Epithelial cell of esophagus (primary cell): ENCODE measurements at regions not wholly inside any gene's neighbourhood (a gene's known extent, or its start where the extent isn't known, plus 50 kb on each side); places are given as distances from the start of the nearest gene placed in this dataset.

Source experiments
- DNase-seq: peaks from one replicate; pipeline ENCODE4 v3.0.0; 2010; ENCODE audit warnings: low read depth
- H3K4me3 ChIP-seq: 2 replicates; pipeline ENCODE4 v1.5.1; 2011; ENCODE audit warnings: mild to moderate bottlenecking, low read length, control low read depth
- TF ChIP-seq, protein P1 (sequence below): IDR thresholded peaks from 2 replicates; pipeline ENCODE4 v1.5.1; 2011; ENCODE audit warnings: low read depth, mild to moderate bottlenecking, low read length, control low read depth, inconsistent platforms; ENCODE audit not compliant: insufficient read depth; ENCODE audit errors: missing control alignments

DNA sequence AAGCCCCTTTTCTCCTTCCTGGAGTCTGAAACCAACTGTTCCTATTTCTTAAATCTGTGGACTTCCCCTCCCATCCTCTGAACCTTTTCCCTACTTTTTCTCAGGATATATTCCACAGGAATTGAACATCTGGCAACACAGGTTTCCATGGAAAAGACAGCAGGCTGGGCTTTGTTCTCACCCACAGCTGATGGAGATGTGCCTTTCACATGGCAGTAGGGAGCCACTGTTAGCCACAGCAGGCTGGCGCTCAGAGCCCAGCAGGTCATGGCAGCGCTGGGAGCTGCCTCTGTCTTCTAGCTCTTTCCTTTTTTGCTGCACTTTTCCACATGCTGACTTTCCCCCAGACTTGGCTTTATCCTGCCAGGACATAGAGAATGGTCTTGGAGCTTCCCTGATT, 116.4 kb upstream of the NLRP1 start:
- H3K4me3 ChIP-seq = no peak overlapping the region
- DNase-seq = no peak
- TF ChIP-seq, protein P1, sequence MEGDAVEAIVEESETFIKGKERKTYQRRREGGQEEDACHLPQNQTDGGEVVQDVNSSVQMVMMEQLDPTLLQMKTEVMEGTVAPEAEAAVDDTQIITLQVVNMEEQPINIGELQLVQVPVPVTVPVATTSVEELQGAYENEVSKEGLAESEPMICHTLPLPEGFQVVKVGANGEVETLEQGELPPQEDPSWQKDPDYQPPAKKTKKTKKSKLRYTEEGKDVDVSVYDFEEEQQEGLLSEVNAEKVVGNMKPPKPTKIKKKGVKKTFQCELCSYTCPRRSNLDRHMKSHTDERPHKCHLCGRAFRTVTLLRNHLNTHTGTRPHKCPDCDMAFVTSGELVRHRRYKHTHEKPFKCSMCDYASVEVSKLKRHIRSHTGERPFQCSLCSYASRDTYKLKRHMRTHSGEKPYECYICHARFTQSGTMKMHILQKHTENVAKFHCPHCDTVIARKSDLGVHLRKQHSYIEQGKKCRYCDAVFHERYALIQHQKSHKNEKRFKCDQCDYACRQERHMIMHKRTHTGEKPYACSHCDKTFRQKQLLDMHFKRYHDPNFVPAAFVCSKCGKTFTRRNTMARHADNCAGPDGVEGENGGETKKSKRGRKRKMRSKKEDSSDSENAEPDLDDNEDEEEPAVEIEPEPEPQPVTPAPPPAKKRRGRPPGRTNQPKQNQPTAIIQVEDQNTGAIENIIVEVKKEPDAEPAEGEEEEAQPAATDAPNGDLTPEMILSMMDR = no peak

DNA sequence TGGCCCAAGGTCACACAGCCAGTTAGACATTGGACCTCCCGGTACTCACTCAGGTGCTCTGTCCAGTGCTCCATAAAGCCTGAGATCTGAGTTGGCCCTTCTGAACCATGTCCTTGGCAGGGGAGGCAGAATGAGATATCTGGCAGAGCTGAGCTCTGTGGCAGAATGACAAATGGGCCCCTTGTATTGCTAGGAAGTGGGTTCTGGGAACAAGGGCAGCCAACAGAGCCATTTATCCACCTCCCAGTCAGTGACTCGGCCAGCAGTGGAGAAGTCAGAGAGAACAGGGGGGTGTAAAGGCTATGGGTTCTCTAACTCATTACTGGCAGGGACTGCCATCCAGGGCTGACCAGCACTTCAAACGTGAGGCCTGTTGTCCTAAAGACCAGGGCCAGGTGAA, 117.1 kb upstream of the NLRP1 start:
- no peak for DNase-seq
- H3K4me3 ChIP-seq = no peak overlapping the region
- TF ChIP-seq, protein P1 = no peak

DNA sequence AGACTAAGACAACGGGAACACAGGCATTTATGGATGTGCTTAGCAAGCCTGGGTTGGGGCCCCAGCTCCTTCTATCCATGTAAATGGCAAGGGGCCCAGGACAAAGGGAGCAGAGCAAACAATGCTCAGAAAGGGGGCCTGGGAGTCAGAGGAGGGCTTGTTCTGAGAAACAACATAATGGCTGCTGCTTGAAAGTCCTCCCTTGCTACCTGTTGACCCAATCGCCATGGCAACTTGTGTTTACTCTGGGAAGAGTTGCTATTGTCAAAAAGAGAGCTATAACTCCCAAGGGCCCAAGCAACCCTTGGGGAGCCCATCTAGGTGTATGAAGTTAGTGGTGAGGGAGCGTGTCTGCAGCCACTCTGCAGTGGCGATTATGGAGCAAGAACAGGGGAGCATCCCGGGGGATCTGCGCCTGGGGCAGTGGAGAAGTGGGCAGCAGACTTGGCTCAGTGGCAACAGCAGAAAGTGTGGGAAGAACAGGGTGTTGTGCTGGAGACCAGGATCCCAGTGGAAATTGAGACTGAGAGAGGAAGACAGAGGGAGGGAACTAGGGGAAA, 118.7 kb upstream of the NLRP1 start:
- TF ChIP-seq, protein P1 = no peak
- no peak overlapping the region for H3K4me3 ChIP-seq
- DNase-seq = no peak

DNA sequence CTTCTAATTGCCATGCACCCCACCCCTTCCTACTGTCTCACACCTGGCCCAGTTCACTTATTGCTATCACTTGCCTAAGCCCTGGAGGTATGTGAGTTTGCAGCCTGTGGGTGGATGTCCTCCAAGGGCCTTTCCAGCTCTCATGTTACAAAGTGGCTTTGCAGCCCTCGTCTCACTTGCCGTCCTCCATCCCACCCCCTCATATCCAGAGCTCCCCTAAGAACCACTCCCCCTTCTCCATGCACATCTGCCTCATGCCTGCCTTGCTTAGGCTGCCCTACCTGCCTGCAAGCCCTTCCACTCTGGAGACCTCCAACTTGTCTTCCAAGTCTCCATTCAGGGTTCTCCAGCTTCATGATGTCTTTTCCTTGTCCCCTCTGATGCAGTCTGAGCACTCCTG, 119.4 kb upstream of the NLRP1 start:
- no peak overlapping the region for H3K4me3 ChIP-seq
- DNase-seq = no peak
- TF ChIP-seq, protein P1 = no peak

DNA sequence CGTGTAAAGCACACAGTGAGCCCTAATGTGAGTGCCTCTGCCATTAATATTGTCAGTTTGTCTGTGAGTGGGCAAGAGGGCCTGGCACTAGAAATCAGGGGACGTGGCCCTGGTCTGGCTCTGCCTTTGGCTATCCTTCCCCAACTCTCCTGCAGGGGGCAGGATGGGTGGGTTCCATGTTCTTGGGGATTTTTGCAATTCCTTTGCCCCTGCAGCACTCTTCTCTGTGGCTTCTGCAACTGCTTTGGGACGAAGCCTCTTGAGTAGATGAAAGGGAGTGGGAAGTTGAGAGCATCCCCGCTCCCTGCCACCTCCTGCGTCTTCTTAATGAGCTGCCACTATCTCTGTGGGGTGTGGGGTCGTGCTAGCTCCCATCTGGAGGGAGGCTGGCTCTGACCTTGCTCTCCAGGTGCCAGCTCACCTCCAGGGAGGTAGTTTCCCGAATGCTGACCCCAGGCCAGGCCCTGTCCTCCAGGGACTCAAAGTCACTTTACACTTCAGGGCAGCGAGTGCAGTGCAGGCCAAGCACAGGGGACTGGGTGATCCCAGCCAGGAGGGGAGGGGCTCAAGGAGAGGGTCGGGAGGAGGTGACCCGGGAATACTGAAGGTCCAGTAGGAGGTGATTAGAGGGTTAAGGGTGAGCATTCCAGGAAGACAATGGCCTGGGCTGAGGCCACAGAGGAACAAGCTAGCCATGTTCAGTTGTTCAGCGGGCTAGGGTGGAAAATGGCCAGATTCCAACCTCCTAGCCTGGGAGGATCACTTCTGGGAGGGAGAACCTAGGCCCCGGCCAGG, 121.0 kb upstream of the NLRP1 start:
- TF ChIP-seq, protein P1 = no peak
- no peak overlapping the region for H3K4me3 ChIP-seq
- DNase-seq = no peak

DNA sequence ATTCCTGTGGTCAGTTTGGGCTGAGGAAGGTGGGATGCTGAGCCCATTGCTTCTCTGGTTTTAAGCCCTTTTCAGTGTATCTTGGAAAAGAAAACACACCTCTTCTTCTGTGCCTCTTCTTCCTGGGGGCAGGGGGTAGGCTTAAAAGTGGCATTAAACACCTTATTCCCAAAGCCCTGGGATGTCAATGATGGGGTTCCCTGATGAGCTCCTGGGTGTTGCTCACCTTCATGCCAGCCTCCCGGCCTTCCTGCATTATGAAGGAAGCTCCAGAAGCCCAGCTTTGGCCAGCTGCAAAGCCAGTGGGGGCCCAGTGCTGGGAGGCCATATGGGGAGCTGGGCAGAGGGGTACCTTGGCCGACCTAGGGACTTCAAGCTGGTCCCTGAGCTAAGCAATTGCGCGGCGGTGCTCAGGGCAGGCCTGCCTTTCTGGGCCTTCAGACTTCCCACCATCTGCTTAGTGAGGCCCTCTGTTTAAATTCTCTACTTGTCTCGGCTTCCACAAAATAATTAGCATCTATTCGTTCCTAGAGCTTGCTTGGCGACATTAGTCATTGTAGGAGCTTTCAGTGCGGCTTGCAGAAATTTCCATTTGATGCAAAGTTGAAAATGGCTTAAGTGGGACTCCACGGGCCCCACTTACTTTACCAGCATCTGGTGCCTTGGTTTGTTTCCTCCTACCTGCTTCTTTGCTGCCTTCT, 121.7 kb upstream of the NLRP1 start:
- TF ChIP-seq, protein P1 = no peak
- H3K4me3 ChIP-seq = no peak overlapping the region
- DNase-seq = no peak
